ENCODE measurements at regions not wholly inside any gene's neighbourhood (a gene's known extent, or its start where the extent isn't known, plus 50 kb on each side); places are given as distances from the start of the nearest gene placed in this dataset.
A peak's percentile ranks its signal among the peaks of the same experiment; 100 is the strongest.

DNA sequence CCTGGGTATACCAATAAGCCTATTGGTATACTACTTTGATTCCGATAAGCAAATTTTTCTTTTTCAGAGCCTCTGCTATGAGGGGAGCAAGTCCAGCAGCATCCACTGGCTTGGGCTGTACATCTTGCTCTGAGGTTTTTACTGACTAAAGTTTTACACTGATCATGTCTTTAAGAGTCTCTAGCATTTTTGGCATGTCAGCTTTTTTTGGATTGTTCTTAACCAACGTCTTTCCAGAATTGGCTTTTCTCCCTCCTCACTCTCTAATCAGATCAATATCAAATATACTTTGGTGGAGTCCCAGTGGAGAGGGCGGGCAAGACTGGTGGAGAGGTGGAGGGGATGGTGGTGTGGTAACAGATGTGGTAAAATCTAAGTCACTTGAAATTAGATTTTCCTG lies 196.8 kb downstream of the HEPH start:
- Histone ChIP-seq H4K5ac (ENCODE audit: low read depth, low read length) (no peak overlapping the region), H3K9me3 (ENCODE audit: control insufficient read depth, insufficient read depth, low read length) (no peaks in the 10 kb centered on the region), H3K79me1 (ENCODE audit: low read depth in 1 of 2, low read length in 2 of 2) (no peaks in the 10 kb centered on the region), H3K4me2 (ENCODE audit: low read depth, low read length) (no peak overlapping the region), H3K27ac (ENCODE audit: insufficient read depth, low read length) (no peak overlapping the region), H3K4me3 (ENCODE audit: insufficient read depth, low read depth, low read length) (no peak overlapping the region), H2AFZ (replicated peaks; ENCODE audit: low read length, poor library complexity) (no peak overlapping the region), H4K20me1 (ENCODE audit: insufficient read depth, low read length) (no peaks in the 10 kb centered on the region), H3K9me1 (ENCODE audit: insufficient read depth, low read length) (no peaks in the 10 kb centered on the region), H3K23ac (ENCODE audit: low read depth, low read length) (no peak overlapping the region), H4K8ac (ENCODE audit: low read depth in 2 of 2, low read length in 2 of 2) (no peak overlapping the region), H2BK15ac (ENCODE audit: low read depth, low read length) (no peak overlapping the region), H3K4me1 (ENCODE audit: control insufficient read depth, insufficient read depth, low read length) (no peaks in the 10 kb centered on the region), H3K18ac (ENCODE audit: low read depth, low read length) (no peak overlapping the region), H3K27me3 (ENCODE audit: control insufficient read depth, insufficient read depth, low read length) (no peaks in the 10 kb centered on the region), H2AK9ac (replicated peaks; ENCODE audit: low read depth, low read length, poor library complexity) (no peak overlapping the region), H3K9ac (ENCODE audit: low read depth, low read length) (no peak overlapping the region), H2BK5ac (ENCODE audit: low read depth, low read length, poor library complexity, severe bottlenecking) (no peak overlapping the region), H3K56ac (ENCODE audit: extremely low read depth, insufficient read depth, low read length) (no peak overlapping the region), H2BK120ac (ENCODE audit: low read depth, low read length) (no peak overlapping the region), H3K36me3 (ENCODE audit: control insufficient read depth, insufficient read depth, low read length) (no peaks in the 10 kb centered on the region), H2AK5ac (ENCODE audit: low read depth, low read length) (no peak overlapping the region), H2BK20ac (ENCODE audit: low read depth, low read length) (no peak overlapping the region), H3K14ac (replicated peaks; ENCODE audit: low read depth, low read length) (no peak overlapping the region), H4K91ac (ENCODE audit: insufficient read depth, low read depth, low read length) (no peak overlapping the region), H3K4ac (ENCODE audit: low read depth, low read length) (no peak overlapping the region)
- ChIA-PET POLR2A (ENCODE audit: unreplicated experiment) (no interaction called here), CTCF (no interaction called here)
- in situ Hi-C loops (cut with MboI; ENCODE audit: low sequenced_read_pairs) (no loop called here), dilution Hi-C loops (cut with HindIII; ENCODE audit: low sequenced_read_pairs, unreplicated experiment) (no loop called here), intact Hi-C loops (cut with micrococcal nuclease) (no loop called here)
- BruUV-seq (replicated peaks), result no TSS peak
- no CpG with 5 or more reads among the region's 3 CpGs for WGBS, 2 experiments (ENCODE audit: extremely low coverage in 2 of 2, insufficient read length in 1 of 2)
- TF ChIP-seq MAFK (IDR thresholded peaks at IDR 0.05; ENCODE audit: low read depth, low read length), result peak; percentile 43; the same call in 1 of the 2 replicates
- no peak for TF ChIP-seq MXI1 (IDR thresholded peaks at IDR 0.05; ENCODE audit: borderline replicate concordance, low read depth, low read length)
- DNase-seq (no peak), ATAC-seq (ENCODE audit: low read depth) (no peak)
